ENCODE measurements at regions not wholly inside any gene's neighbourhood (a gene's known extent, or its start where the extent isn't known, plus 50 kb on each side); places are given as distances from the start of the nearest gene placed in this dataset.

DNA sequence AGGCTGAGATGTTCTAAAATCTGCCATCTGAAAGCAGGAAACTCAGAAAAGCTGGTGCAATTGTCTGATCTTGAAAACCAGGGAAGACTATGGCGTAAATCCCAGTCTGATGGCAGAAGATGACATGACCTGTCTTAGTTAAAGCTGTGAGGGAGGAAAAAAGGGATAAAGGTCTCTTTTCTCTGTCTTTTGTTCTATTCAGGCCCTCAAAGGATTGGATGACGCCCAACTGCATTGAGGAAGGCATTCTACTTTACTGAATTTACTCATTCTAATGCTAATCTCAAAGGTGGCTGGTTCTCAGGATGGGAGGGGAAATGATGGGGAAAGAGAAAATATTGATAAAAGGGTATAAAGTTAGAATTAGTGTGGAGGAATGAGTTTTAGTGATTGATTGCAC, 312.8 kb upstream of the CTNND2 start:
- Histone ChIP-seq H3K27ac (replicated peaks in 1 of 4) (no peak overlapping the region), H3K4me1 (no peaks in the 10 kb centered on the region), H3K9me3 (peaks cover 0 to 18% (median 5%) of the 10 kb centered on the region in 4 donors), H3K36me3 (no peaks in the 10 kb centered on the region), H3K4me3 (no peak overlapping the region), H3K27me3 (no peaks in the 10 kb centered on the region)
- no peak for DNase-seq (ENCODE audit: extremely low spot score)
- TF ChIP-seq EP300 (IDR thresholded peaks at IDR 0.05) (no peak), POLR2A (IDR thresholded peaks at IDR 0.05; ENCODE audit: low read depth) (no peak), POLR2AphosphoS5 (IDR thresholded peaks at IDR 0.05) (no peak)
- TF ChIP-seq, protein P1, sequence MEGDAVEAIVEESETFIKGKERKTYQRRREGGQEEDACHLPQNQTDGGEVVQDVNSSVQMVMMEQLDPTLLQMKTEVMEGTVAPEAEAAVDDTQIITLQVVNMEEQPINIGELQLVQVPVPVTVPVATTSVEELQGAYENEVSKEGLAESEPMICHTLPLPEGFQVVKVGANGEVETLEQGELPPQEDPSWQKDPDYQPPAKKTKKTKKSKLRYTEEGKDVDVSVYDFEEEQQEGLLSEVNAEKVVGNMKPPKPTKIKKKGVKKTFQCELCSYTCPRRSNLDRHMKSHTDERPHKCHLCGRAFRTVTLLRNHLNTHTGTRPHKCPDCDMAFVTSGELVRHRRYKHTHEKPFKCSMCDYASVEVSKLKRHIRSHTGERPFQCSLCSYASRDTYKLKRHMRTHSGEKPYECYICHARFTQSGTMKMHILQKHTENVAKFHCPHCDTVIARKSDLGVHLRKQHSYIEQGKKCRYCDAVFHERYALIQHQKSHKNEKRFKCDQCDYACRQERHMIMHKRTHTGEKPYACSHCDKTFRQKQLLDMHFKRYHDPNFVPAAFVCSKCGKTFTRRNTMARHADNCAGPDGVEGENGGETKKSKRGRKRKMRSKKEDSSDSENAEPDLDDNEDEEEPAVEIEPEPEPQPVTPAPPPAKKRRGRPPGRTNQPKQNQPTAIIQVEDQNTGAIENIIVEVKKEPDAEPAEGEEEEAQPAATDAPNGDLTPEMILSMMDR (IDR thresholded peaks at IDR 0.05) = no peak
- WGBS = 89% methylated on average over 2 of the region's 2 CpGs
- intact Hi-C loops (cut with DNase I) = no loop called here

DNA sequence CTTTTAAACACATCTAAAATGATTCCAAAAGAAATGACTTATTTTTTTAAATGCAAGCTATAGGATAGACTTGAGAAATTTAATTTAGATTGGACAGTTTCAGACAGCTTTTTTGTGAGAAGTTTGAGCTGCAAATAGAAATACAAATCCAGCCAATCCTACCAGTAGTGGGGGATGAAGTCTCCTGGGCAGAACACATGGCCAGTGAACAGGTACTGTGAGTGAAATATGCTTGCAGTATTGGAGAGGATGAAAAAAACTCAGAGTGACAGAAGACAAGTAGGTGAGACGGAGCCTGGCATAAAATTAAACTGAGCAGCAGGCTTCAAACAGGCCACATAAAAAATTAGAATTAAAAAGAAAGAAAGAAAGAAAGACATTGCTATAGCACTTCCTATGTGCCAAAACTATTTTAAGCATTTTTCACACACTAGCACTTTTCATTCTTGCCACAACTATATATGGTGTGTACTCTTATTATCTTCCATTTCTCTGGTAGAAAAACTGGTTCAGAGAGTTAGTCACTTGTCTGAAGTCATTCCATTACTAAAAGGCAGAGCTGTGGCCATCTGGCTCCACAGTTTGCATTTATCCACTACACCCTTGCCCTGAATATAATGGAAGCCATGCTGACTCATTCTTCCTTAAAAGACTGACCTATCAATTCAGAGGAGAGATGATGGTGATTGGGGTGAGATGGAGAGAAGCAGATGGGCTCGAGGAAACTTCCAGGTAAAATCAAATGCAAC, 310.2 kb upstream of the CTNND2 start:
- Histone ChIP-seq H3K27me3 (no peaks in the 10 kb centered on the region), H3K9me3 (peaks cover 0 to 18% (median 5%) of the 10 kb centered on the region in 4 donors), H3K4me1 (no peaks in the 10 kb centered on the region), H3K36me3 (no peaks in the 10 kb centered on the region), H3K27ac (replicated peaks in 1 of 4) (no peak overlapping the region), H3K4me3 (no peak overlapping the region)
- DNase-seq (ENCODE audit: extremely low spot score) = no peak
- WGBS = 72% methylated on average over 2 of the region's 2 CpGs
- TF ChIP-seq POLR2AphosphoS5 (IDR thresholded peaks at IDR 0.05) (no peak), EP300 (IDR thresholded peaks at IDR 0.05) (no peak), POLR2A (IDR thresholded peaks at IDR 0.05; ENCODE audit: low read depth) (no peak)
- intact Hi-C loops (cut with DNase I) = no loop called here

DNA sequence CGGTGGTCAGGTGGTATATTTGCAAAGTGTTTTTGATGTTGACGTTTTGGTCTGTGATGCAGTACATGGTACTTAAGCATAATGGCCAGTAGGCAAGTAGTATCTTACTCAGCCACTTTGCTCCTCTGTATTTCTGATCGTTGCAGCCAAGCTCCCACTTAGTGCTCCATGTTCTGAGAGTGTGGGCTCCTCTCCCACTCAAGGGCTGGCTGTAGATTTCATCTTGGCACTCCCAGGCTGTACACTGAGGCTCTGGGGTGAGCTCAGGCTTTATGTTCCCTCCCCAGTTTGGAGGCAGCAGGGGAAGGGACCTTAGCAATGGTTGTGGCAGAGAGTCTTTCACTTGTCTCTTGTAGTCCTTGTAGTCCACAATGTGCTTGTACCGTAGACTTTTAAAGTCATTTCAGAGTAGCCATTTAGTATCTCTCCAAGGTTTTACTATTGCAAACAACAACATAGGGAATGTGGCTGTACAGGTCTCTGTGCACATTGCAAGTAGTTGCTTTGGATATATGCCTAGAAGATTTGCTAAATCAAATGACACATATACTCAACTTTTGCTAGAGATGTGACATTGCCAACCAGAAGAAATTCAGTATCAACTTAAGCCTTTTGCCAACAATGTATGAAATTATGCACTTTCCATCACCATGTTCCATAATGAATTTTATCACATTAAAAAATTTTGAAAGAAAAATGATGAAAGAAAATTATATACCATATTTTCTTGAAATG, 304.3 kb upstream of the CTNND2 start:
- Histone ChIP-seq H3K27ac (replicated peaks in 1 of 4) (no peak overlapping the region), H3K36me3 (no peaks in the 10 kb centered on the region), H3K27me3 (no peaks in the 10 kb centered on the region), H3K9me3 (peaks cover 0 to 12% (median 0%) of the 10 kb centered on the region in 4 donors), H3K4me3 (no peak overlapping the region), H3K4me1 (no peaks in the 10 kb centered on the region)
- DNase-seq (ENCODE audit: extremely low spot score) = no peak
- 71% methylated on average over 4 of the region's 4 CpGs for WGBS
- intact Hi-C loops (cut with DNase I) = no loop called here
- no peak for TF ChIP-seq POLR2A (IDR thresholded peaks at IDR 0.05; ENCODE audit: low read depth)
- TF ChIP-seq, protein P1 (IDR thresholded peaks at IDR 0.05) = no peak
- TF ChIP-seq EP300 (IDR thresholded peaks at IDR 0.05) = no peak
- TF ChIP-seq POLR2AphosphoS5 (IDR thresholded peaks at IDR 0.05) = no peak

DNA sequence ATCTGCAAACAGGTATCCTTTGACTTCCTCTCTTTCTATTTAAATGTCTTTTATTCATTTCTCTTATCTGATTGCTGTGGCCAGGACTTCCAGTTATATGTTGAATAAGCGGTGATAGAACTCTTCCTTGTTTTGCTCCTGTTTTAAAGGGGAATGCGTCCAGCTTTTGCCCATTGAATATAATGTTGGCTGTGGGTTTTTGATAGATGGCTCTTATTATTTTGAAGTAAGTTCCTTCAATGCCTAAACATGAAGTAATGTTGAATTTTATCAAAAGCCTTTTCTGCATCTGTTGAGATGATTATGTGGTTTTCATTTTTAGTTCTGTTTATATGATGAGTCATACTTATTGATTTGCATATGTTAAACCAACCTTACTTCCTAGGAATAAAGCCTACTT, 300.5 kb upstream of the CTNND2 start:
- Histone ChIP-seq H3K27me3 (no peaks in the 10 kb centered on the region), H3K4me3 (no peak overlapping the region), H3K9me3 (peaks cover 0 to 6% (median 0%) of the 10 kb centered on the region in 4 donors), H3K4me1 (no peaks in the 10 kb centered on the region), H3K36me3 (no peaks in the 10 kb centered on the region), H3K27ac (replicated peaks in 1 of 4) (no peak overlapping the region)
- WGBS = 90% methylated on average over 2 of the region's 2 CpGs
- DNase-seq (ENCODE audit: extremely low spot score) = no peak
- intact Hi-C loops (cut with DNase I) = no loop called here
- TF ChIP-seq, protein P1 (IDR thresholded peaks at IDR 0.05) = no peak
- TF ChIP-seq POLR2A (IDR thresholded peaks at IDR 0.05; ENCODE audit: low read depth) (no peak), POLR2AphosphoS5 (IDR thresholded peaks at IDR 0.05) (no peak), EP300 (IDR thresholded peaks at IDR 0.05) (no peak)

DNA sequence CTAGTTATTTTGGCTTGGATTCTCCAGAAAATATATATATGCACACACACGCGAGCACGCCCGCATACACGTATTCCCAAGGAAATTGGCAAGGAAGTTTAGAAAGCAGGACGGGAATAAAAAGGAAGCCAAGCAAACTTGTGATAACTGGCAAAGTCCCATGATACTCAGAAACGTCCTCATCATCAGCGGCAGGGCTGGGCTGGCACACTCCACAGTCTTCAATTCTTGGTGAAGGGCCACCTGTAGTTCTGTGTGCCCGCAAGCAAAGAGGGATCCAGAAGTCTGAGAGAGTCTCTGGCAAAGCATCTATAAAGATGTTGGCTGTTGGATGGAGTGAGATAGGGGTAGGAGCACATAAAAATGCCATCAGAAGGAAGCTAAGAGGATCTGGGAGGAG, 289.3 kb upstream of the CTNND2 start:
- Histone ChIP-seq H3K27me3 (no peaks in the 10 kb centered on the region), H3K36me3 (no peaks in the 10 kb centered on the region), H3K4me3 (no peak overlapping the region), H3K9me3 (no peaks in the 10 kb centered on the region), H3K4me1 (no peaks in the 10 kb centered on the region), H3K27ac (replicated peaks in 1 of 4) (no peak overlapping the region)
- WGBS = 93% methylated on average over 9 of the region's 9 CpGs
- TF ChIP-seq POLR2A (IDR thresholded peaks at IDR 0.05; ENCODE audit: low read depth) (no peak), EP300 (IDR thresholded peaks at IDR 0.05) (no peak), POLR2AphosphoS5 (IDR thresholded peaks at IDR 0.05) (no peak)
- TF ChIP-seq, protein P1 (IDR thresholded peaks at IDR 0.05) = no peak
- DNase-seq (ENCODE audit: extremely low spot score) = no peak
- intact Hi-C loops (cut with DNase I) = no loop called here

Measured in esophagus muscularis mucosa (tissue), 4 donors.